H1 (cell line): ENCODE measurements at regions not wholly inside any gene's neighbourhood (a gene's known extent, or its start where the extent isn't known, plus 50 kb on each side); places are given as distances from the start of the nearest gene placed in this dataset.
"Not testable (repeated sequence)": the region's sequence is repeated elsewhere in the genome, so short reads cannot be mapped to it uniquely, and the experiment has no call there.

ENCODE experiments used
- CTCF ChIA-PET: fragments of 300-600 bp; sonication (Branson Sonifier 250); formaldehyde crosslinking; loops from one replicate; lab custom pipeline; 2021; ENCODE audit not compliant: partially characterized antibody; lab: Charles Lee
- POLR2A ChIA-PET: fragments of 300-600 bp; sonication (Branson Sonifier 250); formaldehyde crosslinking; loops from one replicate; lab custom pipeline; 2021; ENCODE audit warnings: inconsistent platforms; ENCODE audit not compliant: partially characterized antibody; lab: Charles Lee
- DNase-seq, 2 experiments: peaks; one replicate each; pipeline versions ENCODE4 v3.0.0 to v3.0.0-alpha.2; 2010 to 2022; ENCODE audit warnings: low spot score in 2 of 2, low read depth in 1 of 2, mixed read lengths in 1 of 2
- FAIRE-seq: peaks from 2 replicates; lab custom pipeline; 2011; peaks lifted over from hg19 to GRCh38; lab: Jason Lieb, UNC
- H2AFZ ChIP-seq: 2 replicates; pipeline ENCODE4 v1.8.1; 2012; ENCODE audit warnings: low read length, inconsistent platforms
- H2AK5ac ChIP-seq: 2 replicates; pipeline ENCODE4 v1.6.1; 2013; ENCODE audit warnings: low read depth, low read length
- H2BK120ac ChIP-seq: replicated peaks from 2 replicates; pipeline ENCODE3; 2013; ENCODE audit warnings: low read depth, low read length, inconsistent platforms
- H2BK12ac ChIP-seq: 2 replicates; pipeline ENCODE4 v1.6.1; 2013; ENCODE audit warnings: low read depth, low read length
- H2BK15ac ChIP-seq: 2 replicates; pipeline ENCODE4 v1.6.1; 2013; ENCODE audit warnings: low read length
- H2BK20ac ChIP-seq: 2 replicates; pipeline ENCODE4 v1.6.1; 2013; ENCODE audit warnings: low read length
- H2BK5ac ChIP-seq: 2 replicates; pipeline ENCODE4 v1.6.1; 2013; ENCODE audit warnings: low read depth, low read length
- H3K14ac ChIP-seq: 2 replicates; pipeline ENCODE4 v1.6.1; 2013; ENCODE audit warnings: inconsistent platforms; ENCODE audit not compliant: insufficient read length
- H3K18ac ChIP-seq: 2 replicates; pipeline ENCODE4 v1.6.1; 2013; ENCODE audit warnings: low read length; ENCODE audit errors: extremely low read depth
- H3K23ac ChIP-seq: 2 replicates; pipeline ENCODE4 v1.6.1; 2013; ENCODE audit warnings: inconsistent platforms; ENCODE audit not compliant: insufficient read length
- H3K23me2 ChIP-seq: 2 replicates; pipeline ENCODE4 v1.6.1; 2013; ENCODE audit warnings: low read depth, low read length
- H3K27ac ChIP-seq: 2 replicates; pipeline ENCODE4 v1.6.1; 2011; ENCODE audit warnings: low read depth, low read length, inconsistent platforms
- H3K27me3 ChIP-seq, 4 experiments: replicated peaks in 1 of 4; 1 replicate in 1 of 4; 2 replicates in 3 of 4; pipeline versions ENCODE4 v1.6.1 to v1.8.1; 2011 to 2013; ENCODE audit warnings: low read length in 3 of 4, mild to moderate bottlenecking in 3 of 4, inconsistent platforms in 2 of 4, mixed read lengths in 2 of 4, moderate library complexity in 1 of 4; ENCODE audit not compliant: control insufficient read depth in 3 of 4, insufficient read depth in 3 of 4; ENCODE audit errors: extremely low read depth in 1 of 4
- H3K36me3 ChIP-seq, 4 experiments: 2 replicates each; pipeline versions ENCODE4 v1.6.1 to v1.8.1; 2011 to 2013; ENCODE audit warnings: mild to moderate bottlenecking in 4 of 4, low read length in 3 of 4, moderate library complexity in 2 of 4, control low read depth in 1 of 4, inconsistent platforms in 1 of 4; ENCODE audit not compliant: insufficient read depth in 4 of 4, control insufficient read depth in 2 of 4
- H3K4ac ChIP-seq: replicated peaks from 2 replicates; pipeline ENCODE3; 2013; ENCODE audit warnings: low read length, low read depth, mixed read lengths, inconsistent platforms; ENCODE audit not compliant: insufficient read length
- H3K4me1 ChIP-seq, 4 experiments: replicated peaks in 1 of 4; 1 replicate in 1 of 4; 2 replicates in 3 of 4; pipeline versions ENCODE4 v1.6.1 to v1.8.1; 2011 to 2013; ENCODE audit warnings: low read length in 3 of 4, inconsistent platforms in 2 of 4, mixed read lengths in 1 of 4; ENCODE audit not compliant: insufficient read depth in 4 of 4, control insufficient read depth in 3 of 4
- H3K4me2 ChIP-seq, 2 experiments: 2 replicates each; pipeline versions ENCODE4 v1.6.1 to v1.8.1; 2011 to 2013; ENCODE audit warnings: low read depth in 2 of 2, low read length in 2 of 2, control low read depth in 1 of 2, inconsistent platforms in 1 of 2, mild to moderate bottlenecking in 1 of 2; ENCODE audit not compliant: insufficient read depth in 1 of 2
- H3K4me3 ChIP-seq, 4 experiments: fragments of 200-600, 300-600 bp in 1 of 4; sonication (generic), shearing (Covaris generic), sonication (Bioruptor Twin) in 1 of 4; 2 replicates each; pipeline versions ENCODE4 v1.5.1 to v1.8.1; 2011 to 2016; ENCODE audit warnings: low read length in 4 of 4, low read depth in 3 of 4, control low read depth in 2 of 4, inconsistent platforms in 2 of 4, mild to moderate bottlenecking in 2 of 4, mixed read lengths in 1 of 4, moderate library complexity in 1 of 4; ENCODE audit not compliant: insufficient read depth in 2 of 4; ENCODE audit errors: extremely low read depth in 1 of 4
- H3K56ac ChIP-seq: replicated peaks from 2 replicates; pipeline ENCODE3; 2013; ENCODE audit warnings: low read depth, mild to moderate bottlenecking, mixed read lengths, low read length, inconsistent platforms; ENCODE audit not compliant: insufficient read length
- H3K79me1 ChIP-seq: 2 replicates; pipeline ENCODE4 v1.6.1; 2013; ENCODE audit warnings: low read depth, low read length, control low read depth
- H3K79me2 ChIP-seq, 2 experiments: 2 replicates each; pipeline versions ENCODE4 v1.6.1 to v1.8.1; 2012 to 2013; ENCODE audit warnings: low read length in 2 of 2, mild to moderate bottlenecking in 2 of 2, inconsistent platforms in 1 of 2; ENCODE audit not compliant: insufficient read depth in 2 of 2, control insufficient read depth in 1 of 2
- H3K9ac ChIP-seq, 4 experiments: replicated peaks in 1 of 4; 1 replicate in 1 of 4; 2 replicates in 3 of 4; pipeline versions ENCODE4 v1.6.1 to v1.8.1; 2011 to 2013; ENCODE audit warnings: low read depth in 3 of 4, low read length in 3 of 4, control low read depth in 2 of 4, mild to moderate bottlenecking in 2 of 4, moderate library complexity in 2 of 4, inconsistent platforms in 1 of 4; ENCODE audit errors: extremely low read depth in 1 of 4
- H3K9me3 ChIP-seq, 2 experiments: 2 replicates each; pipeline versions ENCODE4 v1.6.1 to v1.8.1; 2012 to 2013; ENCODE audit warnings: mild to moderate bottlenecking in 2 of 2, moderate library complexity in 2 of 2, control low read depth in 1 of 2, inconsistent platforms in 1 of 2, low read depth in 1 of 2, low read length in 1 of 2, mixed read lengths in 1 of 2; ENCODE audit not compliant: insufficient read depth in 2 of 2
- H4K20me1 ChIP-seq, 2 experiments: replicated peaks in 1 of 2; 2 replicates each; pipeline versions ENCODE3 to v1.8.1; 2011 to 2013; ENCODE audit warnings: inconsistent platforms in 2 of 2, low read length in 2 of 2, mild to moderate bottlenecking in 1 of 2; ENCODE audit not compliant: insufficient read depth in 2 of 2, control insufficient read depth in 1 of 2
- H4K5ac ChIP-seq: 2 replicates; pipeline ENCODE4 v1.6.1; 2013; ENCODE audit warnings: low read length, low read depth, mixed read lengths, inconsistent platforms; ENCODE audit not compliant: insufficient read length
- H4K8ac ChIP-seq: 2 replicates; pipeline ENCODE4 v1.8.0; 2013; ENCODE audit warnings: mild to moderate bottlenecking, moderate library complexity, low read length, inconsistent platforms; ENCODE audit not compliant: insufficient read depth; ENCODE audit errors: extremely low read depth
- H4K91ac ChIP-seq: replicated peaks from 2 replicates; pipeline ENCODE3; 2013; ENCODE audit warnings: low read length, mixed read lengths, inconsistent platforms; ENCODE audit not compliant: insufficient read length
- CBX5 ChIP-seq: fragments of 300-800, 300-1000 bp; sonication (generic); IDR thresholded peaks from 2 replicates; pipeline ENCODE4 v1.7.1; 2016; ENCODE audit warnings: antibody characterized with exemption, low read length, low read depth
- RNF2 ChIP-seq: fragments of 200-900, 300-1000 bp; sonication (generic); IDR thresholded peaks from 2 replicates; pipeline ENCODE4 v1.7.1; 2016; ENCODE audit warnings: borderline replicate concordance, low read depth, mild to moderate bottlenecking, antibody characterized with exemption, low read length; ENCODE audit not compliant: poor library complexity, severe bottlenecking; ENCODE audit errors: missing control alignments
- WGBS, 2 experiments: shearing (Covaris generic) in 1 of 2; methylation state at CpG; one replicate each; pipeline versions ENCODE4 v1.1.6 to v1.1.7; 2013 to 2015; ENCODE audit warnings: low lambda C conversion rate in 2 of 2, mixed read lengths in 2 of 2, inconsistent platforms in 1 of 2, low coverage in 1 of 2, missing lambda C conversion rate in 1 of 2; ENCODE audit not compliant: insufficient replicate concordance in 2 of 2, insufficient coverage in 1 of 2, insufficient read length in 1 of 2; ENCODE audit errors: extremely low coverage in 1 of 2, missing lambda C conversion rate in 1 of 2; 5-methylcytosine and 5-hydroxymethylcytosine counted together

DNA sequence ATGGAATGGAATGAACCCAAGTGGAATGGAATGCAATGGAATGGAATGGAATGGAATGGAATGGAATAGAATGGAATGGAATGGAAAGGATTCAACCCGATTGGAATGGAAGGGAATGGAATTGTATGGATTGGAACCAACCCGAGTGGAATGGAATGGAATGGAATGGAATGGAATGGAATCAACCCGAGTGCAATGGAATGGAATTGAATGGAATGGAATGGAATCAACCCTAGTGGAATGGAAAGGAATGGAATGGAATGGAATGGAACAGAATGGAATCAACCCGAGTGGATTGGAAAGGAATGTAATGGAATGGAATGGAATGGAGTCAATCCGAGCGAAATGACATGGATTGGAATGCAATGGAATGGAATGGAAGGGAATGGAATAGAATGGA, 1144.9 kb downstream of the RPIA start:
- peak; percentile 94; the same call in 1 of the 2 replicates for TF ChIP-seq CBX5
- peak; percentile 42 for TF ChIP-seq RNF2
- WGBS, 2 experiments: 79 to 100% methylated on average over 3 to 6 of the region's 6 CpGs
- Histone ChIP-seq H3K23me2 (peaks cover 50% of the 10 kb centered on the region), H3K9me3 (peaks cover 0 to 54% of the 10 kb centered on the region in 2 experiments), H3K36me3 (peaks cover 0 to 11% (median 0%) of the 10 kb centered on the region in 4 experiments; a peak in 1 of 8 replicates)
- H3K18ac ChIP-seq, H3K4me1 ChIP-seq, H4K91ac ChIP-seq, H4K8ac ChIP-seq, H3K79me1 ChIP-seq, H2BK20ac ChIP-seq, H2AK5ac ChIP-seq, H2BK12ac ChIP-seq, H4K5ac ChIP-seq, H3K4me2 ChIP-seq, H2BK120ac ChIP-seq, H2BK15ac ChIP-seq, H2AFZ ChIP-seq, H3K23ac ChIP-seq, FAIRE-seq, H3K4me3 ChIP-seq, H3K14ac ChIP-seq, H3K9ac ChIP-seq, H3K27ac ChIP-seq, H3K4ac ChIP-seq, POLR2A ChIA-PET, H4K20me1 ChIP-seq, H3K56ac ChIP-seq, H3K79me2 ChIP-seq, CTCF ChIA-PET, DNase-seq, H3K27me3 ChIP-seq, H2BK5ac ChIP-seq: not testable (repeated sequence)
